Fibroblast of lung (primary cell): ENCODE measurements at regions not wholly inside any gene's neighbourhood (a gene's known extent, or its start where the extent isn't known, plus 50 kb on each side); places are given as distances from the start of the nearest gene placed in this dataset.
"Not testable (repeated sequence)": the region's sequence is repeated elsewhere in the genome, so short reads cannot be mapped to it uniquely, and the experiment has no call there.

ENCODE experiments used
- DNase-seq, 2 donors: peaks; one replicate each; pipeline versions ENCODE4 v3.0.0 to v3.0.0-alpha.2; 2010; ENCODE audit warnings: low read depth in 2 of 2
- H2AFZ ChIP-seq: 2 replicates; pipeline ENCODE4 v1.5.1; 2012; ENCODE audit warnings: low read length, control low read depth, inconsistent platforms
- H3K27ac ChIP-seq: 2 replicates; pipeline ENCODE4 v1.5.1; 2011; ENCODE audit warnings: low read length, control low read depth; ENCODE audit not compliant: insufficient read depth
- H3K27me3 ChIP-seq: 2 replicates; pipeline ENCODE4 v1.5.1; 2011; ENCODE audit warnings: mild to moderate bottlenecking, low read length; ENCODE audit not compliant: control insufficient read depth, insufficient read depth
- H3K36me3 ChIP-seq: 2 replicates; pipeline ENCODE4 v1.5.1; 2011; ENCODE audit warnings: low read length; ENCODE audit not compliant: control insufficient read depth, insufficient read depth
- H3K4me1 ChIP-seq: 2 replicates; pipeline ENCODE4 v1.5.1; 2011; ENCODE audit warnings: low read length; ENCODE audit not compliant: control insufficient read depth, insufficient read depth; ENCODE audit errors: extremely low read depth
- H3K4me2 ChIP-seq: 2 replicates; pipeline ENCODE4 v1.5.1; 2011; ENCODE audit warnings: low read length, control low read depth; ENCODE audit not compliant: insufficient read depth; ENCODE audit errors: extremely low read depth
- H3K4me3 ChIP-seq, 4 experiments: fragments of 200-600 bp in 1 of 4; sonication (generic) in 1 of 4; replicated peaks in 1 of 4; 2 replicates each; pipeline ENCODE4 v1.5.1; 2011 to 2016; ENCODE audit warnings: low read length in 4 of 4, low read depth in 3 of 4, mild to moderate bottlenecking in 3 of 4, control low read depth in 2 of 4, inconsistent platforms in 1 of 4, mixed read lengths in 1 of 4; ENCODE audit not compliant: insufficient read depth in 1 of 4; ENCODE audit errors: control extremely low read depth in 1 of 4
- H3K79me2 ChIP-seq: 2 replicates; pipeline ENCODE4 v1.5.1; 2012; ENCODE audit warnings: mild to moderate bottlenecking, low read length, inconsistent platforms; ENCODE audit not compliant: control insufficient read depth, insufficient read depth
- H3K9ac ChIP-seq: 2 replicates; pipeline ENCODE4 v1.5.1; 2011; ENCODE audit warnings: mild to moderate bottlenecking, low read length, control low read depth; ENCODE audit not compliant: insufficient read depth
- H3K9me3 ChIP-seq: 2 replicates; pipeline ENCODE4 v1.5.1; 2012; ENCODE audit warnings: low read depth, low read length; ENCODE audit not compliant: control insufficient read depth, insufficient read depth
- H4K20me1 ChIP-seq: 2 replicates; pipeline ENCODE4 v1.5.1; 2011; ENCODE audit warnings: low read length; ENCODE audit not compliant: control insufficient read depth, insufficient read depth; ENCODE audit errors: extremely low read depth
- EZH2 ChIP-seq: IDR thresholded peaks from 2 replicates; pipeline ENCODE4 v1.5.1; 2012; ENCODE audit warnings: low read length, control low read depth, mild to moderate bottlenecking; ENCODE audit errors: missing control alignments
- TF ChIP-seq, protein P1 (sequence below), 2 donors: IDR thresholded peaks in 1 of 2; conservative IDR thresholded peaks in 1 of 2; 1 replicate in 1 of 2; 2 replicates in 1 of 2; pipeline ENCODE4 v1.5.1; 2011 to 2012; ENCODE audit warnings: low read length in 2 of 2, control low read depth in 1 of 2, inconsistent platforms in 1 of 2, low read depth in 1 of 2, mild to moderate bottlenecking in 1 of 2

DNA sequence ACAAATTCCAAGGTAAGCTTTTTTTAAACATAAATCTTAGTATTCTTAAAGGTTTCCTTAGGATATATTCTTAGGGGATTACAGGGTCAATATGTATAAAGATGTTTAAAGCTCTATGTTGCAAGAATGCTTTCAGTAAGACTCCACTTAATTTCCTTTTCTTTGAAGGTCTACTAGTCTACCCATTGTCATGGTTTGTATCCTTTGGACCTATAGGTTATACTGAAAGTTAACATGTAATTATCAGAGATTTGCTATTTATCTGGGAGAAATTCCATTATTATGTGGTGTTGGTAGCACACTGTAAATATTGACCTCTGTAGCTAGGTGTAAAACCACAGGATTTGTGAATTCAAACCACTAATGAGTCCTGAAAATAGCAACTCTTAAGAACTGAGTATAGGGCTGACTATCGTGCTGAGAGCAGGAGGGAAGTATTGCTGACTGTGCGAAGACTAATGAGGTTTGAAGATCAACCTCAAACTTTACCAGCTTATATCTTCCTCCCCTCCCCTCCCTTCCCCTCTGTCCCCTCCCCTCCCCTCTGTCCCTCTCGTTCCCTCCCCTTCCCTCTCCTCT lies 85.6 kb downstream of the GADD45G start:
- Histone ChIP-seq H3K36me3 (no peaks in the 10 kb centered on the region), H3K4me2 (no peak overlapping the region), H3K4me1 (no peaks in the 10 kb centered on the region), H3K79me2 (no peaks in the 10 kb centered on the region), H3K4me3 (no peak overlapping the region), H3K27me3 (no peaks in the 10 kb centered on the region), H2AFZ (no peak overlapping the region), H3K9me3 (no peaks in the 10 kb centered on the region), H3K9ac (no peak overlapping the region), H4K20me1 (no peaks in the 10 kb centered on the region), H3K27ac (no peak overlapping the region)
- TF ChIP-seq, protein P1, sequence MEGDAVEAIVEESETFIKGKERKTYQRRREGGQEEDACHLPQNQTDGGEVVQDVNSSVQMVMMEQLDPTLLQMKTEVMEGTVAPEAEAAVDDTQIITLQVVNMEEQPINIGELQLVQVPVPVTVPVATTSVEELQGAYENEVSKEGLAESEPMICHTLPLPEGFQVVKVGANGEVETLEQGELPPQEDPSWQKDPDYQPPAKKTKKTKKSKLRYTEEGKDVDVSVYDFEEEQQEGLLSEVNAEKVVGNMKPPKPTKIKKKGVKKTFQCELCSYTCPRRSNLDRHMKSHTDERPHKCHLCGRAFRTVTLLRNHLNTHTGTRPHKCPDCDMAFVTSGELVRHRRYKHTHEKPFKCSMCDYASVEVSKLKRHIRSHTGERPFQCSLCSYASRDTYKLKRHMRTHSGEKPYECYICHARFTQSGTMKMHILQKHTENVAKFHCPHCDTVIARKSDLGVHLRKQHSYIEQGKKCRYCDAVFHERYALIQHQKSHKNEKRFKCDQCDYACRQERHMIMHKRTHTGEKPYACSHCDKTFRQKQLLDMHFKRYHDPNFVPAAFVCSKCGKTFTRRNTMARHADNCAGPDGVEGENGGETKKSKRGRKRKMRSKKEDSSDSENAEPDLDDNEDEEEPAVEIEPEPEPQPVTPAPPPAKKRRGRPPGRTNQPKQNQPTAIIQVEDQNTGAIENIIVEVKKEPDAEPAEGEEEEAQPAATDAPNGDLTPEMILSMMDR (conservative IDR thresholded peaks at IDR 0.05 in 1 of 2, IDR thresholded peaks at IDR 0.05 in 1 of 2; ENCODE audit: low read depth in 1 of 2, low read length in 2 of 2), result no peak
- no peak for TF ChIP-seq EZH2
- no peak for DNase-seq

DNA sequence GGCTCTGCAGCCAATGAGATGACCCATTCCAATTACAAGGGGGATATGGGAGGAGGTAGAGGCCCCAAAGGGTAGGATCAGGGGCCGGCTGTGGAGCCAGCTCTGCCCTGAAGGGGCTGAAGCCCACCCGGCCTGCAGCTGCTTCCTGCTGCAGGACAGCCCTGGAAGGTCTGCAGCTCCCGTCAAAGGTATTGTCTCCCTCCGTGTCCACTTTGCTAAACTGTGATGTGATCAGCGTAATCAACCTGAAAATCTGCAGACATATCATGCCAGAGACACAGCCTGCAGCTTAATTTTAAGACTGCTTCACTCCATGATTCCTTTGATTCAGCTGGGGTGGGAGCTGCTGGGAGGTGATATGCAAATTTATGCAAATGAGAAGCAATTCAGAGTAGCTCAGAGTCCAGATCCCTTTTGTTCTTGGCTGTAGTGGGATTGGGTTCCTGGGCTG lies 90.7 kb downstream of the GADD45G start:
- no peaks in the 10 kb centered on the region for H3K79me2 ChIP-seq
- H3K4me2 ChIP-seq, result no peak overlapping the region
- H3K4me1 ChIP-seq, result no peaks in the 10 kb centered on the region
- H3K27ac ChIP-seq, result no peak overlapping the region
- H3K9me3 ChIP-seq, result no peaks in the 10 kb centered on the region
- DNase-seq, result no peak
- H2AFZ ChIP-seq, result no peak overlapping the region
- H4K20me1 ChIP-seq, result no peaks in the 10 kb centered on the region
- TF ChIP-seq EZH2, result no peak
- TF ChIP-seq, protein P1 (conservative IDR thresholded peaks at IDR 0.05 in 1 of 2, IDR thresholded peaks at IDR 0.05 in 1 of 2; ENCODE audit: low read depth in 1 of 2, low read length in 2 of 2), result no peak
- H3K9ac ChIP-seq, result no peak overlapping the region
- H3K4me3 ChIP-seq, result no peak overlapping the region
- H3K27me3 ChIP-seq, result no peaks in the 10 kb centered on the region
- H3K36me3 ChIP-seq, result no peaks in the 10 kb centered on the region

DNA sequence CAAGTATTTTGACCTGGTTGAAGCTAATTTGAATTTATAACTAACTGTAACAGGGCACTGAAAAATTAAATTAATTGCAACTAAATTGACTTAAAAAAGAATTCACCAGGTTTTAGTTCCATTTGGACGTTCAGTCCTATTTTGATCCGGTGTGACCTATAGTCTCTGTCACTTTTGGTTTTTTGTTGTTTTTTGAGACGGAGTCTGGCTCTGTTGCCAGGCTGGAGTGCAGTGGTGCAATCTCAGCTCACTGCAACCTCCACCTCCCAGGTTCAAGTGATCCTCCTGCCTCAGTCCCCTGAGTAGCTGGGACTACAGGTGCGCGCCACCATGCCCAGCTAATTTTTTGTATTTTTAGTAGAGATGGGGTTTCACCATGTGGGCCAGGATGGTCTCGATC lies 91.2 kb downstream of the GADD45G start:
- not testable (repeated sequence) for H3K79me2 ChIP-seq, H3K36me3 ChIP-seq, H3K27ac ChIP-seq, H3K4me3 ChIP-seq, H3K4me2 ChIP-seq, H3K4me1 ChIP-seq, H3K9me3 ChIP-seq, H3K27me3 ChIP-seq, H4K20me1 ChIP-seq, H2AFZ ChIP-seq, H3K9ac ChIP-seq, DNase-seq
